GM12892 (cell line): ENCODE measurements at regions not wholly inside any gene's neighbourhood (a gene's known extent, or its start where the extent isn't known, plus 50 kb on each side); places are given as distances from the start of the nearest gene placed in this dataset.

Source experiments
- POLR2A ChIP-seq: IDR thresholded peaks from 2 replicates; pipeline ENCODE4 v1.6.1; 2011; ENCODE audit warnings: low read depth, low read length, control low read depth
- POLR2AphosphoS5 ChIP-seq: IDR thresholded peaks from 2 replicates; pipeline ENCODE4 v1.6.1; 2011; ENCODE audit warnings: low read depth, low read length, control low read depth
- TAF1 ChIP-seq: IDR thresholded peaks from 2 replicates; pipeline ENCODE4 v1.6.1; 2011; ENCODE audit warnings: low read depth, mild to moderate bottlenecking, control low read depth, low read length, borderline replicate concordance

DNA sequence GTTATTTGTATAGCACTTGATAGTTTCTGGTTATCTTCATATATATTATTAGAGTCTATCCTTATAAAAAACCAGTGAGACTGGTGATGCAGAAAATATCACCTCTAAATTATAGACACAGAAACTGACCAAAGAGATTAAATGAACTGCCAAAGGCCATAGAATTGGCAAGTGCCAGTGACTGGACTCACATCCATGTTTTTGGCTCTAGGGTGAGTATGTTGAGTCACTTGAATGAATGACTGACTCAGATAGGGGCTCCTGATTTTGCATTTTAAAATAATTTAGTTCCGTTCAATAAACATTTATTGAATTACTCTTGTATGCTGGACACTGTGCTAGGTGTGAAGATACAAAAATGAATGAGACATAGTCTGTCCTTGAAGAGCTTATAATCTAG lies 70.7 kb downstream of the NR2F1 start:
- TF ChIP-seq POLR2A (no peak), TAF1 (no peak), POLR2AphosphoS5 (no peak)
